ENCODE measurements at regions not wholly inside any gene's neighbourhood (a gene's known extent, or its start where the extent isn't known, plus 50 kb on each side); places are given as distances from the start of the nearest gene placed in this dataset.

GRCh38 chr16:79403534-79403933, 197.0 kb downstream of the MAF start:
- Histone ChIP-seq H3K4me1 (ENCODE audit: insufficient read depth) (no peaks in the 10 kb centered on the region), H4K20me1 (ENCODE audit: insufficient read depth, poor library complexity, severe bottlenecking) (no peaks in the 10 kb centered on the region), H3K27ac (no peak overlapping the region), H3K4me2 (no peak overlapping the region), H3K4me3 (no peak overlapping the region), H3K27me3 (no peaks in the 10 kb centered on the region), H3K79me2 (no peaks in the 10 kb centered on the region), H3K9me2 (replicated peaks; ENCODE audit: insufficient read depth) (no peaks in the 10 kb centered on the region), H3K9me3 (ENCODE audit: low read depth) (no peaks in the 10 kb centered on the region), H3K36me3 (replicated peaks; ENCODE audit: insufficient read depth, low read depth) (no peaks in the 10 kb centered on the region), H2AFZ (no peak overlapping the region)
- DNase-seq (ENCODE audit: low spot score) = no peak
- WGBS (ENCODE audit: low lambda C conversion rate, missing lambda C conversion rate) = 89% methylated on average over 4 of the region's 4 CpGs
- TF ChIP-seq, protein P1, sequence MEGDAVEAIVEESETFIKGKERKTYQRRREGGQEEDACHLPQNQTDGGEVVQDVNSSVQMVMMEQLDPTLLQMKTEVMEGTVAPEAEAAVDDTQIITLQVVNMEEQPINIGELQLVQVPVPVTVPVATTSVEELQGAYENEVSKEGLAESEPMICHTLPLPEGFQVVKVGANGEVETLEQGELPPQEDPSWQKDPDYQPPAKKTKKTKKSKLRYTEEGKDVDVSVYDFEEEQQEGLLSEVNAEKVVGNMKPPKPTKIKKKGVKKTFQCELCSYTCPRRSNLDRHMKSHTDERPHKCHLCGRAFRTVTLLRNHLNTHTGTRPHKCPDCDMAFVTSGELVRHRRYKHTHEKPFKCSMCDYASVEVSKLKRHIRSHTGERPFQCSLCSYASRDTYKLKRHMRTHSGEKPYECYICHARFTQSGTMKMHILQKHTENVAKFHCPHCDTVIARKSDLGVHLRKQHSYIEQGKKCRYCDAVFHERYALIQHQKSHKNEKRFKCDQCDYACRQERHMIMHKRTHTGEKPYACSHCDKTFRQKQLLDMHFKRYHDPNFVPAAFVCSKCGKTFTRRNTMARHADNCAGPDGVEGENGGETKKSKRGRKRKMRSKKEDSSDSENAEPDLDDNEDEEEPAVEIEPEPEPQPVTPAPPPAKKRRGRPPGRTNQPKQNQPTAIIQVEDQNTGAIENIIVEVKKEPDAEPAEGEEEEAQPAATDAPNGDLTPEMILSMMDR (IDR thresholded peaks at IDR 0.05; ENCODE audit: poor library complexity) = no peak
- no peak for TF ChIP-seq EZH2phosphoT487 (IDR thresholded peaks at IDR 0.05; ENCODE audit: low read depth, severe bottlenecking, unreplicated experiment)
- no peak for TF ChIP-seq EZH2 (IDR thresholded peaks at IDR 0.05; ENCODE audit: borderline replicate concordance)

GRCh38 chr16:79402920-79403319, 197.6 kb downstream of the MAF start:
- TF ChIP-seq EZH2 (IDR thresholded peaks at IDR 0.05; ENCODE audit: borderline replicate concordance) (no peak), EZH2phosphoT487 (IDR thresholded peaks at IDR 0.05; ENCODE audit: low read depth, severe bottlenecking, unreplicated experiment) (no peak)
- TF ChIP-seq, protein P1 (IDR thresholded peaks at IDR 0.05; ENCODE audit: poor library complexity) = no peak
- H3K27ac ChIP-seq = peak overlapping the region; percentile 76
- DNase-seq (ENCODE audit: low spot score) = no peak

GRCh38 chr16:79402356-79402755, 198.2 kb downstream of the MAF start:
- Histone ChIP-seq H3K36me3 (replicated peaks; ENCODE audit: insufficient read depth, low read depth) (no peaks in the 10 kb centered on the region), H3K9me3 (ENCODE audit: low read depth) (no peaks in the 10 kb centered on the region), H3K9me2 (replicated peaks; ENCODE audit: insufficient read depth) (no peaks in the 10 kb centered on the region), H3K27me3 (no peaks in the 10 kb centered on the region), H4K20me1 (ENCODE audit: insufficient read depth, poor library complexity, severe bottlenecking) (no peaks in the 10 kb centered on the region), H3K79me2 (no peaks in the 10 kb centered on the region), H3K4me1 (ENCODE audit: insufficient read depth) (no peaks in the 10 kb centered on the region), H2AFZ (no peak overlapping the region), H3K4me3 (no peak overlapping the region), H3K4me2 (no peak overlapping the region), H3K27ac (peak overlapping the region; percentile 76)
- DNase-seq (ENCODE audit: low spot score) = peak; percentile 54
- TF ChIP-seq, protein P1 (IDR thresholded peaks at IDR 0.05; ENCODE audit: poor library complexity) = no peak
- TF ChIP-seq EZH2phosphoT487 (IDR thresholded peaks at IDR 0.05; ENCODE audit: low read depth, severe bottlenecking, unreplicated experiment) = no peak
- TF ChIP-seq EZH2 (IDR thresholded peaks at IDR 0.05; ENCODE audit: borderline replicate concordance) = no peak
- 84% methylated on average over 5 of the region's 5 CpGs for WGBS (ENCODE audit: low lambda C conversion rate, missing lambda C conversion rate)

More at GRCh38 chr16:79402920-79403319, 197.6 kb downstream of the MAF start:
- 76% methylated on average over 6 of the region's 6 CpGs for WGBS (ENCODE audit: low lambda C conversion rate, missing lambda C conversion rate)
- H3K27me3 ChIP-seq = no peaks in the 10 kb centered on the region
- no peaks in the 10 kb centered on the region for H3K9me3 ChIP-seq (ENCODE audit: low read depth)
- H3K36me3 ChIP-seq (replicated peaks; ENCODE audit: insufficient read depth, low read depth) = no peaks in the 10 kb centered on the region
- H3K79me2 ChIP-seq = no peaks in the 10 kb centered on the region
- H3K4me2 ChIP-seq = no peak overlapping the region
- no peak overlapping the region for H3K4me3 ChIP-seq
- no peaks in the 10 kb centered on the region for H4K20me1 ChIP-seq (ENCODE audit: insufficient read depth, poor library complexity, severe bottlenecking)
- H3K9me2 ChIP-seq (replicated peaks; ENCODE audit: insufficient read depth) = no peaks in the 10 kb centered on the region
- no peak overlapping the region for H2AFZ ChIP-seq
- no peaks in the 10 kb centered on the region for H3K4me1 ChIP-seq (ENCODE audit: insufficient read depth)

GRCh38 chr16:79401782-79402181, 198.8 kb downstream of the MAF start:
- Histone ChIP-seq H3K79me2 (no peaks in the 10 kb centered on the region), H3K4me2 (no peak overlapping the region), H3K9me2 (replicated peaks; ENCODE audit: insufficient read depth) (no peaks in the 10 kb centered on the region), H3K27me3 (no peaks in the 10 kb centered on the region), H2AFZ (no peak overlapping the region), H3K27ac (peak overlapping the region; percentile 76), H3K9me3 (ENCODE audit: low read depth) (no peaks in the 10 kb centered on the region), H3K4me1 (ENCODE audit: insufficient read depth) (no peaks in the 10 kb centered on the region), H4K20me1 (ENCODE audit: insufficient read depth, poor library complexity, severe bottlenecking) (no peaks in the 10 kb centered on the region), H3K36me3 (replicated peaks; ENCODE audit: insufficient read depth, low read depth) (no peaks in the 10 kb centered on the region), H3K4me3 (no peak overlapping the region)
- no peak for DNase-seq (ENCODE audit: low spot score)
- TF ChIP-seq EZH2phosphoT487 (IDR thresholded peaks at IDR 0.05; ENCODE audit: low read depth, severe bottlenecking, unreplicated experiment) (no peak), EZH2 (IDR thresholded peaks at IDR 0.05; ENCODE audit: borderline replicate concordance) (no peak)
- TF ChIP-seq, protein P1 (IDR thresholded peaks at IDR 0.05; ENCODE audit: poor library complexity) = no peak
- 95% methylated on average over 1 of the region's 1 CpG for WGBS (ENCODE audit: low lambda C conversion rate, missing lambda C conversion rate)
